ENCODE measurements at regions not wholly inside any gene's neighbourhood (a gene's known extent, or its start where the extent isn't known, plus 50 kb on each side); places are given as distances from the start of the nearest gene placed in this dataset.
"Not testable (repeated sequence)": the region's sequence is repeated elsewhere in the genome, so short reads cannot be mapped to it uniquely, and the experiment has no call there.

DNA sequence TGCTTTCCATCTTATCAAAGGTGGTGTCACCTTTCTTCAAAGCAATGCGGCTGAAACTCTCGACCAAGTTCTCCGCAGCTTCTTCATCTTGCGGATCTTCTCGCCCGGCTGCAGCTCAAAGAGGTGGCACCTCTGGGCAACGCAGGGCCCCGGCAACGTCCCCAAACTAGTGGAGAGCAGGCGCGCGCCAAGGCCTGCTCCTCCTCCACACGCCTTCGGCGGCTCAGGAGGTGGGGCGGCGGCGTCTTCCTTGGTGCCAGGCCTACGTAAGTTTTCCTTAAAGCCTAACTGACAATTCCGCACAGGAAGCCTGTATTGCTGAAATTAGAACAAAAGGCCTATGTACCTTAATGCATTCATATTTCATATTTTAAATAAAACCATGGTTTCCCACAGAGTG, 112.0 kb downstream of the TMX1 start:
- DNase-seq, result no peak

- no peak for DNase-seq
Observed at GRCh38 chr14:51353901-51354300, 113.9 kb downstream of the TMX1 start.

DNA sequence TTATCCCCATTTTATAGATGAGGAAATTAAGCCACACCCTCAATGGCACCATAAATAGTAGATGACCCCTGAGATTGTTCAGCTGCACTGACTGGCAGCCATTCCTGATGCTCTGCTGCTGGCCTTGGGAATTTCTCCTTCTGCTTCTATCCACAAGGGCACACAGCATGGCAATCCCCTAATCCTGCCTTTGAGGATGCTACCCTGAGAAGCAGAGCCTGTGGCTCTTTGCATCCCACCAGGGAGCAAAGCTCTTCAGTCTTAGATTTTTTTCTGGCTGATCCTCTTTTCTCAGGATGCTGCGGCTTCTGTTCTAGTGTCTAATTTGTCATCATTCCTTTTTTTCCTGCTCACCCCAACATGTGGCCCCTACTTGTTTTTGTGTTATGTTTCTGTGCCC, 114.8 kb downstream of the TMX1 start:
- DNase-seq, result no peak

DNA sequence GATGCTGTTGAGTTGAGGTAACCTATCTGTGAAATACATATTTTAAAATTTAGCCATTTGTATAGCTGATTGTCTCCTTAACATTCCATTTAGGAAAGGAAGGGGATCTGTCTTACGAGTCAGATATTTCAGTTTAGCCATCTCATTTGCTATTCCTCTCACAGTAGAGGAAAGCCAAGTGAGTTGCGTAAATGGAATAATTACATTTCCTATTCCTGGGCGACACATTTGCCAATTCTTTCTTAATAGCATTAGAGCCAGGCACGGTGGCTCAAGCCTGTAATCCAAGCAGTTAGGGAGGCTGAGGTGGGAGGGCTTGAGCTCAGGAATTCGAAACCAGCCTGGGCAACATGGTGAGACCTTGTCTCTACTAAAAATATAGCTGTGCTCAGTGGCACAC, 116.3 kb downstream of the TMX1 start:
- no peak for DNase-seq

- no peak for DNase-seq
Observed at GRCh38 chr14:51357250-51357649, 117.2 kb downstream of the TMX1 start.

DNA sequence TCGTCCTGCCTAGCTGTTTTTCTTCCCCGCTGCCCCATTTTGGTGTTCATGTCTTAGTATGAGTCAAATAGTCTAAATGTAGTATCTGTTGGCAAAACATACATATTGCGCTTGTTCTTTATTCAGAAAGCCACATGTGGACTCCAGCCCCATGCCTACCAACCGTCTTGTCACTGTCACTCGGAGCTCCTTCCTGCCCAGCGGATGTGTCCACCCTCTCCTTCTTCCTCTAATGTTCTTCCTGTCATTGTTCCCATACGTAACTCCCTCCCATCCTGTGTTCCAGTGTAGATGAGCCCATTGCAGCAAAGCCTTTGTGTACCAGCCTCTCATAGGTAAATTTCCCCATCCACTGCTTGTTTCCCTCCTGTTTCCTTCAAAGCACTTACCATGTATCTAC, 120.5 kb downstream of the TMX1 start:
- DNase-seq, result no peak

- no peak for DNase-seq
Observed at GRCh38 chr14:51365241-51365965, 125.4 kb downstream of the TMX1 start.

- not testable (repeated sequence) for DNase-seq
Observed at GRCh38 chr14:51366460-51366859, 126.4 kb downstream of the TMX1 start.

DNA sequence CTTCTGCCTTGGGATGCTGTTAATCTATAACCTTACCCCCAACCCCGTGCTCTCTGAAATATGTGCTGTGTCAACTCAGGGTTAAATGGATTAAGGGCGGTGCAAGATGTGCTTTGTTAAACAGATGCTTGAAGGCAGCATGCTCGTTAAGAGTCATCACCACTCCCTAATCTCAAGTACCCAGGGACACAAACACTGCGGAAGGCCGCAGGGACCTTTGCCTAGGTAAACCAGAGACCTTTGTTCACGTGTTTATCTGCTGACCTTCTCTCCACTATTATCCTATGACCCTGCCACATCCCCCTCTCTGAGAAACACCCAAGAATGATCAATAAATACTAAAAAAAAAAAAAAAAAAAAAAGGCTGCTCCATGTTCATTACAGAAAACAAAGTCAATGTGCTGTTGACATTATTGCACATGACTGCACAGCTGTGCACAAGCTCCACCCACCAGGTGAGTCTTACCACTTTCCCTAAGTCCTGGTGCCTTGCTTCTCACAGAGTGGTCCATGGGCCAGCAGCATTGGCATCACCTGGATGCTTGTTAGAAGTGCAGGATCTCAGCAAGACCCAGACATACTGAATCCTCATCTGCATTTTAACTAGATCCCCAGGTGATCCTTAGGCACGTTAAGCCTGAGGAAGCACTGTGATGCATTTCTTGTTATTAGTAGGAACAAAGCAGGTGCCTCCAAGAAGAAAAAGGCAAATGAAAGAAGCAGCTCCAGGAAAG, 127.0 kb downstream of the TMX1 start:
- DNase-seq, result not testable (repeated sequence)

DNA sequence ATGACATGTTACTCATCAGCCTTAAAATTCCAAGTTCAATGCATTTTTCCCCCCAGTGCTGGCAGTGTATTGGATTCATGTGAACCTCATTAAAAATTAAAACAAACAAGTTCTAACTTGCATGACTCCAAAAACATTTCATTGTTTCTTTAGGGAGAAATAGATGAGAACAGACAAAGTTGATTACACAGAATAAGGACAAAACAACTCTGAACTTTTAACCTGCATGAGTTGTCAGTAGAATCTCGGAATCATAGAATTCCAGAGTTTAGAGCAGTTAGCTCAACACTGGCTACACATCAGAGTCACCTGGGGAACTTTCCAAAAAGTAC, 127.5 kb downstream of the TMX1 start:
- peak; percentile 61 for DNase-seq

DNA sequence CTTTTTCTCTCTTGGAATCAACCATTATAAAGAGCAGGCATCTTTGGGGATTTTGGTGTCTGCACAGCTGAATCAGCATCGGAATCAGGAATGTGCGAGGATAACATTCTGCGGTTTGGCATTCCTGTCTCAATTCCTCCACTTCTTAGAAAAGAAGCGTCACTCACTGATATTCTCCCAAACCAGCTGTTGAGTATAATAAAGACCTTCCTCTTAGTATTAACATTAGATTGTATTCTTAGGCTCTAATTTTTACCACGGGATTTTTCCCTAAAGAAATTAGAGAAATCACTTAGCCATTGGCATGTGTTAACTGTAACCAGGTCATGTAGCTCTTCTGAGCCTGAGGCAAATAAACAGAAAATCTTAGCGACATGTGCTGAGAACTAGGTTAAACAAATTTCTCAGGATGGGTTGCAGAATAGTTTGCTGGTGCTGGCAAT, 128.7 kb downstream of the TMX1 start:
- peak; percentile 91 for DNase-seq

DNA sequence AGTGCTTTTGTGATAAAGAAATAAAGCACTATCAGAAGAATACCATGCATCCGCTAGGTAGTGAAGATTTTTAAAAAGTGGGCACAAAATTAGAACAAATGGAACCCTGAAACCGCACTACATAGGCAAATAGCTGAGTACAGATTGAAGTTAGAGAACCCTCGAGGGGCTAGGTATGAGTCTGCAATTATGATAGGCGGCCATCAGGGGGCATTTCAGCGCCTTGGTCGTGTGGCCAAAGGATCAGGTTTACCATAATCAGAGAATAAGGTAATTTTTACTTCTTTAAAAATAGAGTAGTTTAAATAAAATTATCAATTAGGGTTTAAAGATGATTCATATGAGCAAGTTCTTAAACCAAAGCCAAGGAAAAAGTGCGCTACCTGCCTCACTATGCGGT, 129.8 kb downstream of the TMX1 start:
- DNase-seq, result no peak

DNA sequence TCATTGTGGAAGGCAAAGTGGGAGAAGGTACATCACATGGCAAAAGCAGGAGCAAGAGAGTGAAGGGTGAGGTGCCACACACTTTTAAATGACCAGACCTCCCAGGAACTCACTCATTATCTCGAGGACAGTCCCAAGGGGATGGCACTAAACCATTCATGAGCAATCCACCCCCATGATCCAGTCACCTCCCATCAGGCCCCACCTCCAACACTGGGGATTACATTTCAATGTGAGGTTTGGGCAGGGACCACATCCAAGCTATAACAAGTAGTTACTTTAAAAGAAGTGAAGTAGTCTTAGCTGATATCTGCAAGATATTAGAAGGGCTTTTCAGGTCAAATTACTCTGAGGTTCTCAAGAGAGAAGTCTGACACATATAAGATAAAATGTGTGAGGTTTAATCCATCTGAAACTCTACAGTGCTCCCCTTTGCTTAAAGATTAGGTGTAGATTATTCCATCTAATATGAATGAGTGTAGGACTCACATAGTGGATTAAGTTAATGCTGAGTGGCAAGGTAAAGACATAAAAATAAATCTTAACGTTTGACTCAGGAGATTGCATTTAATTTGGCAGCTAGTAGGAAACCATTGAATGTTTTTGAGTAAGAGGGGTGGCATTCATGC, 130.8 kb downstream of the TMX1 start:
- no peak for DNase-seq

- DNase-seq, result not testable (repeated sequence)
Observed at GRCh38 chr14:51377186-51377585, 137.1 kb downstream of the TMX1 start.

- no peak for DNase-seq
Observed at GRCh38 chr14:51382506-51382905, 142.5 kb downstream of the TMX1 start.

GRCh38 chr14:51386411-51386810, 146.4 kb downstream of the TMX1 start:
- DNase-seq, result no peak

- DNase-seq, result peak; percentile 31
Observed at GRCh38 chr14:51386983-51387735, 147.1 kb downstream of the TMX1 start.

GRCh38 chr14:51392416-51392815, 152.4 kb downstream of the TMX1 start:
- DNase-seq, result no peak

GRCh38 chr14:51394384-51394783, 154.3 kb downstream of the TMX1 start:
- DNase-seq, result peak; percentile 46

DNA sequence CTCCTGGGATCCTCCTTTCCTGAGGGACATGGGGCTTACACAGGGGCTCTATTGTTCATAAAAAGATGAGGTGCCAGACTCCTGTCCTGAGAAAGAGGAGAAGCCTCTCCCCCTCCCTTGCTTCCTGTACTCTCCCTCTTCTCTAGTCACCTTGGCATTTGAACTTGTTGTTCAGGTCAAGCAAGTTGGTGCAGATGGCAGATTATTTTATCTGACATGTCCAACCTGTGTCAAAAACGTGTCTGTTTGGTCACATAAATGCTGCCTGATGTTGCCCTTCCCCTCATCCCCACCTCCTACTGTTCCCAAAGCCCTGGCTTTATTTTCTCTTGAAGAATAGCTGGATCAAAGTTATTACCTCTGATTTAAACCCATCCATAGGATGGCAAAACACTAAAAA, 154.8 kb downstream of the TMX1 start:
- no peak for DNase-seq

- peak; percentile 96 for DNase-seq
Observed at GRCh38 chr14:51395361-51395849, 155.4 kb downstream of the TMX1 start.

GRCh38 chr14:51396222-51396815, 156.3 kb downstream of the TMX1 start:
- peak; percentile 99 for DNase-seq

DNA sequence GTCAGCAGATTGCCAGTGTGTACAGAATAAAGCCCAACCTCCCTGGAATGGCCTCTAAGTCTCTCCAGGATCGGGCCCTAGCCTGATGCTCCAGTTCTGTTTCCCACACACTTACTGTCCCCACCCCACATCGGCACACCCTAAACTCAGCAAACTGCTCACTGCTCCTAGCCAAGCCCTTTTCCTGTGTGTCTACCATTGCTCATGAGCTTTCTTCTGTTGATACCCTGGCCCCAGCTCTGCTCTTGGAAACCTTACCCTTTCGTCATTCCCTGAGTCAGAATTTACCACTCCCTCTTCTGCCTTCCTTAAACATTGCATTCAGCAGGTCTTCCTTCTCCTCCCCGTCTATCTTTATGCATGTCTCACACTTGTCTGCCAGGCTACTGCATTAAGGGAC, 158.9 kb downstream of the TMX1 start:
- peak; percentile 99 for DNase-seq

Data from HCEC 1CT (cell line).